ENCODE measurements at regions not wholly inside any gene's neighbourhood (a gene's known extent, or its start where the extent isn't known, plus 50 kb on each side); places are given as distances from the start of the nearest gene placed in this dataset.

DNA sequence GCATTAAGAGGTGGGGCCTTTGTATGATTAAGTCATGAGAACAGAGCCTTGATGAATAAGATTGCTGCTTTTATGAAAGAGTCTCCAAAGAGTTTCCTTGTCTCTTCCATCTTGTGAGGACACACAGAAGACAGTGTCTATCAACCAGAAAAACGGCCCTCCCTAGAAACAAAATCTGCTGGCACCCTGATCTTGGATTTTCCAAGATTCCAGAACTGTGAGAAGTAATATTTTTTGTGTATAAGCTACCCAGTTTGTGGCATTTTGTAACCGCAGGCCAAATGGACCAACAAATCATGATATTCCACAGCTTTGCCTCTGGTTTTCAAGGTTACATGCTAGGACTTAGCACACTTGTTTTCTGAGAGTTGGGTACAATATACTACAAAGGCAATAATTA is 687.8 kb downstream of the TDRD15 start:
- no peak for DNase-seq (ENCODE audit: low read depth, low spot score)
- no peak overlapping the region for H3K27ac Mint-ChIP-seq (ENCODE audit: unreplicated experiment)
- H3K36me3 Mint-ChIP-seq (ENCODE audit: low read depth), result no peaks in the 10 kb centered on the region
- TF ChIP-seq, protein P1, sequence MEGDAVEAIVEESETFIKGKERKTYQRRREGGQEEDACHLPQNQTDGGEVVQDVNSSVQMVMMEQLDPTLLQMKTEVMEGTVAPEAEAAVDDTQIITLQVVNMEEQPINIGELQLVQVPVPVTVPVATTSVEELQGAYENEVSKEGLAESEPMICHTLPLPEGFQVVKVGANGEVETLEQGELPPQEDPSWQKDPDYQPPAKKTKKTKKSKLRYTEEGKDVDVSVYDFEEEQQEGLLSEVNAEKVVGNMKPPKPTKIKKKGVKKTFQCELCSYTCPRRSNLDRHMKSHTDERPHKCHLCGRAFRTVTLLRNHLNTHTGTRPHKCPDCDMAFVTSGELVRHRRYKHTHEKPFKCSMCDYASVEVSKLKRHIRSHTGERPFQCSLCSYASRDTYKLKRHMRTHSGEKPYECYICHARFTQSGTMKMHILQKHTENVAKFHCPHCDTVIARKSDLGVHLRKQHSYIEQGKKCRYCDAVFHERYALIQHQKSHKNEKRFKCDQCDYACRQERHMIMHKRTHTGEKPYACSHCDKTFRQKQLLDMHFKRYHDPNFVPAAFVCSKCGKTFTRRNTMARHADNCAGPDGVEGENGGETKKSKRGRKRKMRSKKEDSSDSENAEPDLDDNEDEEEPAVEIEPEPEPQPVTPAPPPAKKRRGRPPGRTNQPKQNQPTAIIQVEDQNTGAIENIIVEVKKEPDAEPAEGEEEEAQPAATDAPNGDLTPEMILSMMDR (conservative IDR thresholded peaks at IDR 0.05), result no peak
- no peaks in the 10 kb centered on the region for H3K4me1 Mint-ChIP-seq
- no peak overlapping the region for H3K4me3 Mint-ChIP-seq
- peaks cover 8% of the 10 kb centered on the region for H3K27me3 Mint-ChIP-seq (ENCODE audit: low read depth)
- no peaks in the 10 kb centered on the region for H3K9me3 Mint-ChIP-seq

DNA sequence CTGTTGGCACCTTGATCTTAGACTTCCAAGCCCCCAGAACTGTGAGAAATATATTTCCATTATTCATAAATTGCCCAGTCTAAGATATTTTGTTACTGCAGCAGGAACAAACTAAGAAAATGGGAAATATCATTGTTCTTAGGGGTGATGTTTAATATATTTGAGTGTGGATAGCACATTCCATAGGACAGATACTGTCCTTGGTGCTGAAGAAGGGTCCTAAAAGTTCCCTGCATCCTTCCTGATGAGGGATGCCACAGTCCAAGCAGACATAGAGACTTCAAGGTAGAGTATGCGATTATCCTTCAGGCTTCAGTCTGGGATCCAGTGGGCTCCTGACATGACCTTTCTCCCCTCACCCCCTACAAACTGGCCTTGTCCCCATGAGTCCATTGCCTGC is 689.0 kb downstream of the TDRD15 start:
- Mint-ChIP-seq H3K27me3 (ENCODE audit: low read depth) (peaks cover 6% of the 10 kb centered on the region), H3K9me3 (no peaks in the 10 kb centered on the region), H3K36me3 (ENCODE audit: low read depth) (no peaks in the 10 kb centered on the region), H3K27ac (ENCODE audit: unreplicated experiment) (no peak overlapping the region), H3K4me1 (no peaks in the 10 kb centered on the region), H3K4me3 (no peak overlapping the region)
- TF ChIP-seq, protein P1 (conservative IDR thresholded peaks at IDR 0.05), result no peak
- no peak for DNase-seq (ENCODE audit: low read depth, low spot score)

DNA sequence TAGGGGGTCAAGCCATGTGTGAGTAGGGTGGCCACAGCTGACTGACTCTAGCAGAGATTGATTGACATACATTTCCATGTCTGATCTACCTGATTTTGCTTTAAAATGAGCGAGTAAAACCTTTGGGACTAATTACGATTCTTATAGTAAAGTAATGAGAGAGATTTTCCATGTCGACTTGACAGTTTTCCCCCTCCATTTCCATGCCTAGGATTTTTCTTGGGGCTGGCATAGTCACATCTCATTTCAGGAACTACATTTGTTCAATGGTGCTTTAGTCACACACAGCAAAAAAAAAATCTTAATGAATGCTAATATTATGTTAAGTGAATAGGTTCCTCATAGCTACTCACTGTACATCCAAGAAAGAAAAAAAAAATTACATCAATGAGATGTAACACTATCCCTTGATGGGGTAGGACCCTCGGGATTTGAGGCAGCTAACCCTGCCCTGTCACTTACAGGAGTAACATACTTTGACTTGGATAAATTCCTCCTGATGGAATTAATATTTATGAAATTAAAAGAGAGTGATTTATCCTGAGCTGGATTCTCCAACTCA is 690.9 kb downstream of the TDRD15 start:
- no peaks in the 10 kb centered on the region for H3K36me3 Mint-ChIP-seq (ENCODE audit: low read depth)
- no peak for DNase-seq (ENCODE audit: low read depth, low spot score)
- TF ChIP-seq, protein P1 (conservative IDR thresholded peaks at IDR 0.05), result no peak
- peaks cover 4% of the 10 kb centered on the region for H3K27me3 Mint-ChIP-seq (ENCODE audit: low read depth)
- no peak overlapping the region for H3K4me3 Mint-ChIP-seq
- peaks cover 6% of the 10 kb centered on the region for H3K4me1 Mint-ChIP-seq
- no peaks in the 10 kb centered on the region for H3K9me3 Mint-ChIP-seq
- H3K27ac Mint-ChIP-seq (ENCODE audit: unreplicated experiment), result no peak overlapping the region

DNA sequence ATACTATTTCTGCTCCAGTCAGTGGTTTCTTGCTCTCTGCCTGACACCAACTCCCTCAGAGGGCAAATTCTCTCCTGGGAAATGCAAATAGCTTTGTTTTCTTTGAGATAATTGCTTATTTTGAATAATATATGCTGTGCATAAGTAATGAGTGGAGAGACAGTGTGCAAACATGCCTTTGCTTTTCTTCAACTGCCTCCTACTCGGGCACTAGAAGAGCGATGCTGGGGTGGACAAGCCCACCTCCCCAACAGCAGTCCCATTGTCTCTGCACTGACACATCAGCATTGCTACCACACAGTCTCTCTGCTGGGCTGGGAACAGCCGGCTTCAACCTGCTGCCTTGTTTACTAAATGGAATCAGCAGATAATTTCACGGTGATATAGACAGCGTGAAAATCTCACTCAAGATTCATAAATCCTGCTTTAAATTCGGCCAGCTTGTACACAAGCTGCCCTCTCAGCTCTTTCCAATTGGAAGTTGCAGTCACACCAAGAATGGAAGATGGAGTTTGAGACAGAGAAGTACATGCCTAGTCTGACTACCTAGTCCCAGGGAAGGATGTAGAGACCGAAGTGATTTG is 694.5 kb downstream of the TDRD15 start:
- TF ChIP-seq, protein P1 (conservative IDR thresholded peaks at IDR 0.05), result no peak
- no peaks in the 10 kb centered on the region for H3K9me3 Mint-ChIP-seq
- H3K4me3 Mint-ChIP-seq, result no peak overlapping the region
- H3K36me3 Mint-ChIP-seq (ENCODE audit: low read depth), result no peaks in the 10 kb centered on the region
- no peak overlapping the region for H3K27ac Mint-ChIP-seq (ENCODE audit: unreplicated experiment)
- H3K4me1 Mint-ChIP-seq, result peaks cover 22% of the 10 kb centered on the region
- no peak for DNase-seq (ENCODE audit: low read depth, low spot score)
- no peaks in the 10 kb centered on the region for H3K27me3 Mint-ChIP-seq (ENCODE audit: low read depth)

DNA sequence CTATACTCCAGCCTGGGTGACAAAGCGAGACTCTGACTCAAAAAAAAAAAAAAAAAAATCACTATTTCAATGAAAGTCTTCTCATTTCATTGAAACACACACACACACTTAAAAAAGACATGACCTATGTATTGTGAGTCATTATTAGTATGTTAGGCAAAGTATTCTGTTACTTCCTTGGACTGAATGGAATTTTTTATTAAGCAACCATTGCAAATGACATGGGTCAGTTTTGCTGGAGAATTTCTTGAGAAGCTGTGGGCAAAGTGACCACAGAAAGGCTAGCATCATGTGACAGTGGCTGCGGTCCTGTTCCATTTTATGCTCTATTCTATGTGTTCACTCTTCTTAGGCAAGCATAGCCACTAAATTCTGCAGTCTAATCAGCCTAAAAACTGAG is 695.7 kb downstream of the TDRD15 start:
- no peak overlapping the region for H3K27ac Mint-ChIP-seq (ENCODE audit: unreplicated experiment)
- no peaks in the 10 kb centered on the region for H3K9me3 Mint-ChIP-seq
- H3K27me3 Mint-ChIP-seq (ENCODE audit: low read depth), result no peaks in the 10 kb centered on the region
- H3K4me3 Mint-ChIP-seq, result no peak overlapping the region
- H3K36me3 Mint-ChIP-seq (ENCODE audit: low read depth), result no peaks in the 10 kb centered on the region
- TF ChIP-seq, protein P1 (conservative IDR thresholded peaks at IDR 0.05), result no peak
- peaks cover 22% of the 10 kb centered on the region for H3K4me1 Mint-ChIP-seq
- DNase-seq (ENCODE audit: low read depth, low spot score), result no peak

Measured in neural crest cell (in vitro differentiated cells).